CD4-positive, alpha-beta T cell treated with Interleukin-6 for 4 hours (primary cell): ENCODE measurements at regions not wholly inside any gene's neighbourhood (a gene's known extent, or its start where the extent isn't known, plus 50 kb on each side); places are given as distances from the start of the nearest gene placed in this dataset.
"Not testable (repeated sequence)": the region's sequence is repeated elsewhere in the genome, so short reads cannot be mapped to it uniquely, and the experiment has no call there.

Experiments
- DNase-seq: peaks from one replicate; pipeline ENCODE4 v3.0.0-alpha.2; 2020; ENCODE audit warnings: mixed read lengths

DNA sequence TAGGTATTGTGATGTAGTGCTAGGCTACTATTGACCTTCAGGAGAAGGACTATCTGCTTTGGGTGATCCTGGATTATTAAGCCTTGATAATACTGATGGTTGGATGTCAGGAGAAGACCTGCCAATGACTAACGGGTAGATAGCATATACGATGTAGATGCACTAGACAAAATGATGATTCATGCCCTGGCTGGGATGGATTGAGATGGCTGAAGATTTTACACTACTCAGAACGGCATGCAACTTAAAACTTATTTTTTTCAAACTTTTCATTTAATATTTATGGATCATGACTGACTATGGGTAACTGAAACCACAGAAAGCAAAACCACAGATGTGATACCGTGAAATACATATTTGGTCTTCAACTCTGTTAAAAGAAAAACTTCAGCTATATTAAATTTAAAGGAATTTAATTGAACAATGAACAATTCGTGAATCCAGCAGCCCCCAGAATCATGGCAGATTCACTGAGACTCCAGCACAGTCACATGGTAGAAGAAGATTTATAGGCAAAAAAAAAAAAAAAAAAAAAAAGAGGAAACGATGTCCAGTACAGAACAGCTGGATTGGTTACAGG lies 124.6 kb upstream of the CDK13 start:
- no peak for DNase-seq

DNA sequence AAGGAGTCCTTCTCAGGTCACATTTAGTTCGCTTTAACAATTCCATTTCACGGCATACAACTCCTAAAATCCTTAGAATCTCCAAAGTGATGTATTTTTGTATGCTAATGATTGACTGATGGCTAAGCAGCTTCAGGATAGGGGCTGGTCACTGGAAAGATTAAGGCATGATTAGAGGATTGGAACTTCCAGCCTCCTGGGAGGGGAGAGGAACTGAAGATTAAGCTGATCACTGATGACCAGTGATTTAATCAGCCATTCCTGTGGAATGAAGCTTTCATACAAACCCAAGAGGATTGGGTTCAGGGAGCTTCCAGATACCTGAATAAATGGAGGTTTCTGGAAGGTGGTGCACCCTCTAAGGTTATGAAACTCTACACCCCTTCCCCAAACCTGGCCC lies 123.9 kb upstream of the CDK13 start:
- DNase-seq, result no peak

DNA sequence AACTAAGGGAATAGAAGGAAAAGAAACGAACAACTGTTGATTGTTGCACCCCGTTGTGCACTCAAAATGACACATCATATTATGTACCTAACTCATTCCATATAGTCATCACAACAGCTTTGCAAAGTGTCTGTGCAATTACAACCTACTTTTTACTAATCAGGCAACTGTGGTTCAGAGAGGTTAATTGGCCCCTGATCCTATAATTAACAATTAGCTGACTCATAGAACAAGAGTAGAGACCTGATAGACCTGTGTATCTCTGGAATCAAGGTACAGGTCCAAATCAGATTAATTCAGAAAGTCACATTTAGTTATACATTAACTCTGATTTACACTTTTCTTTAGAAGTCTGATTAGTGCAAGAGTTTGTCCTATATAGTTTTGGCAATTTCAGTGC lies 122.5 kb upstream of the CDK13 start:
- no peak for DNase-seq

DNA sequence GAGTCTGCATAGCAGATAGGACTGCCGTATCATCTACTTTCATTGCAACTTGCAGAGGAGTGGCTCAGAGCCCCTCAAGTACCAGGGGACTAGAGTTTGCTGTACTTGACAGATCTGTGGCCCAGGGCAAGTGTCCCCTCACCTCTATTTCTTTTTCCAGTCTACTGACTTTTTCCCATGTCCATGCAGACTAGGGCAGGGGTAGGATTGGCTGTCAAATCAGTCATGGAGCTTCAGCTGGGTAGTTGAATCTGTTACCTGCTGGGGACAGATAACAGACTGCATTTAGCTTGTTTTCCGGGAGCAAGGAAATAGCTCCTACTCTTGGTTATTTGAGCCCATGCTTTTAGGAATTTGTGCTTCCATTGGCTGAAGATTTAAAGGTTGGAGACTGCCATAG lies 121.0 kb upstream of the CDK13 start:
- no peak for DNase-seq

DNA sequence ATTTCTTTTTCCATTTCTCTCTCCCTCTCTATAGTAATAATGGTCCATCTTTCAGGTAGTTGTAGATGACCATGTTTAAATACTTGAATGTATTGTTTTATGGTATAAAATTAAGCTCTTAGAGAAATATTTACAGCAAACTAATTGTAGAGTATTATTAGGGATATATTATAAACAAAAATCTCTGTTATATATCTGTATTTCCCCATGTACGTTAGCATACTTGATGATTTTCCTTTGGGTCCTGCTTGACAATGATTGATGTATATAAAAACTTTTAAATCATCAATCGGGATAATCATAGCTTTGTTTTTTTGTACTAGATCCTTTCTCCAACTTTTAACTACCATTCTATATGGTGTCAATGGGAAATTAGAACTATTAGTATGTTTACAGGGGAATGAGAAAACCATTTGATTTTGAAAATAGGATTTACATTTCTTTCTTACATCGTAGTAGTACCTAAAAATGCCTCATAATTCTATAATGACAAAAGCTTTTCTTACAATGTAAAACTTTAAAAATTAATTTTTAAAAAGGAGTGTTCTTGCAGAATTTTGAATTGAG lies 117.5 kb upstream of the CDK13 start:
- DNase-seq, result no peak

DNA sequence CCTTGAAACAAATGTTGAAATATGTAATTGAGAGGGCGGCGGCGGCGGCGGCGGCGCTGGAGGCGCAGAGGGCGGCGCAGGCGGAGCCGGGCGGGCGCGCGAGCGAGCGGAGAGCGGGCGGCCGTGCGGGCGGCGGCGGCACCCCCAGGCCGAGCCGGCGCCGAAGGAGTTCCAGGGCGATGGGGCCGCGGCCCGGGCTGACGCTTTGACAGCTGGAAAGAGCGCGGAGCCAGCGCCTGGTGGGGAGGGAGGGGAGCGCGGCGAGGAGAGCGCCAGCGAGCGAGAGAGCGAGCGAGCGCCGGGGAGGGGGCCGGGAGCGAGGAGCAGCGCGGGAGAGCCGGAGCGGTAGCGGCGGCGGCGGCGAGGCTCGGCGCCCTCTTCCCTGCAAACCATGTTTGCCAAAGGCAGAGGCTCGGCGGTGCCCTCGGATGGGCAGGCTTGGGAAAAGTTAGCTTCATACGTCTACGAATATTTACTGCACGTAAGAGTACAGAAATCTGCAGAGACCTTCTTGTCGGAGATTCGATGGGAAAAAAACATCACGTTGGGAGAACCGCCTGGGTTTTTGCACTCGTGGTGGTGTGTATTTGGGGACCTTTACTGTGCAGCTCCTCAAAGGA lies 116.8 kb upstream of the CDK13 start:
- peak; percentile 18 for DNase-seq

DNA sequence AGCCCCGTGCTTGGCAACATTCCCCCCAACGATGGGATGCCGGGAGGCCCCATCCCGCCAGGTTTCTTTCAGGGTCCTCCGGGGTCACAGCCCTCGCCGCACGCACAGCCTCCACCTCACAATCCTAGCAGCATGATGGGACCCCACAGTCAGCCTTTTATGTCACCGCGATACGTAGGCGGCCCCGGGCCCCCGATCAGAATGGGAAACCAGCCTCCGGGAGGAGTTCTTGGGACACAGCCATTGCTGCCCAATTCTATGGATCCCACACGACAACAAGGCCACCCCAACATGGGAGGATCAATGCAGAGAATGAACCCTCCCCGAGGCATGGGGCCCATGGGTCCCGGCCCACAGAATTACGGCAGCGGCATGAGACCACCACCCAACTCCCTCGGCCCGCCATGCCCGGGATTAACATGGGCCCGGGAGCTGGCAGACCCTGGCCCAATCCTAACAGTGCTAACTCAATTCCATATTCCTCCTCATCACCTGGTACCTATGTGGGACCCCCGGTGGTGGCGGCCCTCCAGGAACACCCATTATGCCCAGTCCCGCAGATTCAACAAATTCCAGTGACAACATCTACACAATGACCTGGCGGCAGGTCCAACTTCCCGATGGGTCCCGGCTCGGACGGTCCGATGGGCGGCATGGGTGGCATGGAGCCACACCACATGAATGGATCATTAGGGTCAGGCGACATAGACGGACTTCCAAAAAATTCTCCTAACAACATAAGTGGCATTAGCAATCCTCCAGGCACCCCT lies 116.0 kb upstream of the CDK13 start:
- not testable (repeated sequence) for DNase-seq

DNA sequence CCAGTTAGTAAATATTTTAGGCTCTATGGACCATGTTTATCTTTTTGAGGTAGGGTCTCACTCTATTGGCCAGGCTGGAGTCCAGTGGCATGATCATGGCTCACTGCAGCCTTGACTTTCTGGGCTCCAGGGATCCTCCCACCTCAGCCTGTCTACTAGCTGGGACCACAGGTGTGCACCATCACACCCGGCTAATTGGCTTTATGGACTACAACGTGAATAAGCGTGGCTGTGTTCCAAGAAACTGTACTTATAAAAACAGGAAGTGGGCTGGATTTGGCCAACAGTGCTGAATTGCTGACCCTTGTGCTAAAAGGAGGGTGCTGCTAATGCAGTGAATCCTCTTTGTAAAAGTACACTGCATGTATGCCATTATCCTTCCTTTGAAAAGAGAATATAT lies 111.7 kb upstream of the CDK13 start:
- no peak for DNase-seq

DNA sequence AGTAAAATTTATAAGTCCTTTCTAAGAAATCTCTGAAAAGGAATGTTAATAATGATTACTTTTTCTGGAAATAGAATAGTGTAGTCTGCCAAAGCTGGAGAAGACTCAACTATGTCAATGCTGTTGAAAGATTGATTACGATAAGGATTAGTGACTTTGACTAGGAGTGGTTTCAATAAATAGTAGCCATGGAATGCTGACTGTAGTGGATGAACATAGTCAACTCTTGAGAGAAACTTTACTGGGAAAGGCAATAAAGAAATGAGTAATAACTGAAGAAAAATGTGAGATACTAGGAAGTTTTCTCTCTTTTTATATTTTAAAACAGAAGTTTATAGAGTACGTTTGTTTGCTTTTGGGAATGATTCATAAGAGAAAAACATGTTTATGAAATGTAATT lies 105.0 kb upstream of the CDK13 start:
- DNase-seq, result no peak

DNA sequence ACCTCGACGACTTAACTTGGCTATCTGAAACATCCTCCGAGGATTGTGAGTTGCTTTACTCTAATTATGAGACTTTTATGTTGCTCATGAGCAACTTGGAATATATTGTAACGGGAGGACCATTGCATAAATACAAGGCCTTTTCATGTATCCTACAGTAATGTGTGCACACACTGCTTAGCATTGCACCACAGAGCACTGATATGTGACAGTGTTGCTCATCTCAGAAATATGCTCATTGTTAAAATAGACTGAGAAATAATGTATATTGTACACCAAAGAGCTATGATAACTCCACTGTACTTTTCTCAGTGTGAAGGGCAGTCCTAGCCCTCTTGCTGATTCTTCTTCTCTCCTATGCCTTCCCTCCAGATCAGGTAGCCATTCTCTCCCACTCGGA lies 102.8 kb upstream of the CDK13 start:
- DNase-seq, result no peak

DNA sequence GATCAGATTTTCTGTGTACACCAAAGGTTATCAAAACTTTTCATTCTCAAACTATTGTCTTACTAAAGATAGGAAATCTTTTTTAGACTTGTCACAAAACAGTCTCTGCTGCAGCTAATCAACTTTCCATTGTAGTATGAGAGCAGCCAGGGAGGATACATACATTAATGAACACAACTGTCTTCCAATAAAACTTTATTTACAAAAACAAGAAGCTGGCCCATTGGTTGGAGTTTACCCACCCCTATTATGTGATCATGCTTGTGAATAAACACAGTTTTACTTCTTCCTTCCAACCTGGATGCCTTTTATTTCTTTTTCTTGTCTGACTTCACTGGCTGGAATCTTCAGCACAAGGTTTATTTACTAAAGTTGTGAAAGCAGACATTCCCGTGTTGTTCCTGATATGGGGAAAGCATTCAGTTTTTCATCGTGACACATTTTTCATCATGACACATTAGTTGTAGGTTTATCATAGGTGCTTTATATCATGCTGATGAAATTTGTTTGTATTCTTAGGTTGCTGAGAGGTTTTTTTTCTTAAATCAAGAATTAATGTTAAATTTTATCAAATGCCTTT lies 98.5 kb upstream of the CDK13 start:
- no peak for DNase-seq

DNA sequence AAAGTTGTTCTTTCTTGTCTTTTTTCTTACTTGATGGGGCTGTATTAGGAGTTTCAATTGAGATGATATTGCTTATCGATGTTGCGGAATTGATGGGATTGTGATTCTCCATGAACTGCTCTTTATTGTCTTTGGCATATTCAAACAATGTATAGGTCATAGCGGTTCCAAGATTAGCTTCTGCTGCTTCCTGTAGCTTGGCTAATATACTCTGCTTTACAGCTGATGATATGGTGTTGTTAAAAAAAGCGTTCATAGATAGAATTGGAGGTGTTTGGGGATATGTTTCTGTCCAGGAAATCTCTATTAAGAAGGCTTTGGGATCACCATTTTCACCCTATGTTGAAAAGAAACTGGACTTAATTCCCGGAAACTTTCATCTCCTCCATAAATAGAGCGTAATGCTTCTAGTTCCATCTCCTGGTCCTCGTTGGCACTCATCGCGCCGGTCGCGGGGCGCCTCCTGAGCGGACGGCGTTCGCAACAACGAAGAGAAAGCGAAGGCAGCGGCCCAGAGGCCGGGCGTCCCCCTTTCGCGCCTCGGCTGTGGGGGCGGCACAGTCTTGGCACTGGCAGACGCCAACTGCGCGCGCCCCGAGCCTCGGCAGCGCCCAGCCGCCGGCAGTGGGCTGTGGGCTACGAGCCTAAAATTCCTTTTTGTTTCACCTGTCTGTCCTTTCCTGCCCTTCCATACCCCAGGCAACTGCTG lies 95.3 kb upstream of the CDK13 start:
- not testable (repeated sequence) for DNase-seq

DNA sequence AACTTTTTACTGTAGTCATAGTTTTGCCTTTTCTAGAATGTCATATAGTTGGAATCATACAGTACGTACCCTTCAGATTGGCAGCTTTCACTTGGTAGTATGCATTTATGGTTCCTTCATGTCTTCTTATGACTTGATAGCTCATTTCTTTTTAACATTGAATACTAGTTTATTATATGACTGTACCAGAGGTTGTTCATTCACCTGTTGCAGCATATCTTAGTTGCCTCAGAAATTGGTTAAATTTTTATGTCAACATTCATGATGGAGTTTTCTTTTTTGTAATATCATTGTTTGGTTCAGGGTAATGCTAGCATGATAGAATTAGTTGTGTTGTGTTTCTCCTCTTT lies 94.8 kb upstream of the CDK13 start:
- DNase-seq, result no peak

DNA sequence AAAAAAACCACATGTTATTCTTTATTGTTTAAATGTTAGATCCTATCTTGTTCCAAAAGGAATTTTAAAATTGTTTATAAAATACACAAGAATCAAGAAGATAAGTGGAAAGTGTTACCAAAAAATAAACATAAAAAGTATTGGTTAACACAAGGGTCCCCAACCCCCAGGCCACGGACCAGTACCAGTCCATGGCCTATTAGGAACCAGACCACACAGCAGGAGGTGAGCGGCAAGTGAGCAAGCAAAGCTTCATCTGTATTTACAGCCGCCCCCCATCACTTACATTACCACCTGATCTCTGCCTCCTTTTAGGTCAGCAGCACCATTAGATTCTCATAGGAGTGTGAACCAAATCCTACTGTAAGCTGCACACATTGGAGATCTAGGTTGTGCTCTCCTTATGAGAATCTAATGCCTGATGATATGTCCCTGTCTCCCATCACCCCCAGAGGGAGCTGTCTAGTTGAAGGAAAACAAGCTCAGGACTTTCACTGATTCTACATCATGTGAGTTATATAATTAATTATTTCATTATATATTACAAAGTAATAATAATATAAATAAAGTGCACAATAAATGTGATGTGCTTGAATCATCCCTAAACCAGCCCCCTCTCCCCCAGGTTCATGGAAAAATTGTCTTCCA lies 86.3 kb upstream of the CDK13 start:
- DNase-seq, result not testable (repeated sequence)

DNA sequence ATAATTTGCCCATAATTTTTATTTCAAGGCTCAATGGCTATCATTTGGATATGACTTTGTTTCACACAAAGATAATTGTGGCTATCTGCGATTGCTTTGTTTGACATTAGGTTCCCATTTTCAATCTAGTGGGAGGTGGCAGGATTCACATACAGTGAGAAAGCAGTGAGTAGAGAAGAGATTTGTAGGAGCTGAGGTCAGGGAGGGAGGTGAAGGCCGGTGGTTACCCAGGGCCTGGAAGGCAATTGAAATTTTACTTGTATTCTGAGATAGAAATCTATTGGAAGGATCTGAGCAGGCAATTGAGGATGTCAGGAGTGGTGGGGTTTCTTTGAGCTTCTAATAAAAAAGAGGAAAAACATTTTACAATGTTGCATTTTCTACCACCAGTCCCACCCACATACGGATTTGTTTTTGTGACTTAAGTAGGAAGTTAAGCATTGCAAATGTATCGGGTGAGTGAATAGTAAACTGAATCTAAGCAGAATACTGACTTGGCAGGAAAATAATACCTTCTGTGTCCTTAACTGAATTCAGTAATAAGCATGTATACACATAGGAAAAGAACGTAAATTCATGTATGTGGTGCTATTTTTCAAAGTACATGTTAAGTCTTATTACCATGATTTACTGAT lies 80.1 kb upstream of the CDK13 start:
- not testable (repeated sequence) for DNase-seq

DNA sequence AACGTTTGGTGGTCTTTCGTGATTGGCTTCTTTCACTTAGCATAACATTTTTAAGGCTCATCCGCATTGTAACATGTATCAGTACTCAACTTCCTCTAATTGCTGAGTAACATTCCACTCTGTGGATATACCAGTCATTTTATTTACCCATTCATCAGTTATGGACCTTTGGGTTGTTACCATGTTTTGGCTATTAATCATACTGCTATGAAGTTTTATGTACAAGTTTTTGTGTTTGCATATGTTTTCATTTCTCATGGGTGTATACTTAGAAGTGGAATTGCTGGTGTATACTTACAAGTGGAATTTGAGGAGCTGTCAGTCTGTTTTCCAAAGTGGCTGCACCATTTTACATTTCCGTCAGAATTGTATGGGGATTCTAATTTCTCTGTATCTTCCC lies 78.4 kb upstream of the CDK13 start:
- DNase-seq, result not testable (repeated sequence)

DNA sequence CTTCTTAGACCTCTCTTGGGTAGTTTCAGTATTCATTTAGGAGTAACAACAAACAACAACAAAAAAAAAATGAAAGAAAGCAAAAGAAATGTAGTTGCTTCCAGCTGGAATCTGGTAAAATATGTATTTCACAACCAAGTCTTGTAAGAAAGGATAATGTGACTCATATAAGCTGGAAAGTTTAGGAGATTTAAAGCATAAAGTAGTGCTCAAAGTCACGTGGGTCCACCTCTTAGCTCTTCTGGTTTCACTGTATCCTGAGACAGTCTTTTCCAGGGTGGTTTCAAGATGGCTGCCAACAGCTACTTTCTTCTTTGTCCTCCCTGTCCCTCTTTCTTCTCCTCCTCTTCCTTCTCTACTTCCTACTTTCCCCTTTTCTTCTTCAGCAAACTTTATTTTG lies 69.5 kb upstream of the CDK13 start:
- DNase-seq, result no peak

DNA sequence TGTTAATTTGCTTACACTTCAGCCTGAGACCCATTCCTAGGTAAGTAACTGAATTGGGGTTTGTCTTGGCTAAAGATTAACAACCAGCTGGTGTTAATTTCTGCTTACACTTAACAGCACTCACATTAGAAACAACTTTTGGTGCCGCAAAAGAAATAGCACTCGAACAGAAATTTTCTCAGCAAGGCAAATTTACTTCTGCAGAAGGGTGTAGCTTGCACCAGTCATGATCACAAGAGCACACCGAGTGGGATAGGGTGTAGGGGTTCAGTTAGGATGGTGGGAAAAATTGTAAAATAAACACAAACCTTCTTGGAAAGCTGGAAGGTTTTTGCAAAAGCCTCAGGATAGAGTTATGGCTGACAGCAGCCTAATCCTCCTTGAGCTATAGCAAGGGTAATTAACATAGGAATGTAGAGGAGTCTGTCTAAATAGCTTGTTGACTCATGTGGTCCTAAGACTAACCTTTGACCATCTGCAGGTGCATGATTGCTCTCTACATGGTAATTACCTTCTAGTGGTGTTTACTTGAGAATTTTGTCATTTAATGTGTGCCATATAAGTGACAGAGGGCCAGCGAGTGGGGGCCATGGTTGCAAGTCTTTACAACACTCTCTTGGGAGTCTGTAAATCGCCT lies 67.8 kb upstream of the CDK13 start:
- no peak for DNase-seq

DNA sequence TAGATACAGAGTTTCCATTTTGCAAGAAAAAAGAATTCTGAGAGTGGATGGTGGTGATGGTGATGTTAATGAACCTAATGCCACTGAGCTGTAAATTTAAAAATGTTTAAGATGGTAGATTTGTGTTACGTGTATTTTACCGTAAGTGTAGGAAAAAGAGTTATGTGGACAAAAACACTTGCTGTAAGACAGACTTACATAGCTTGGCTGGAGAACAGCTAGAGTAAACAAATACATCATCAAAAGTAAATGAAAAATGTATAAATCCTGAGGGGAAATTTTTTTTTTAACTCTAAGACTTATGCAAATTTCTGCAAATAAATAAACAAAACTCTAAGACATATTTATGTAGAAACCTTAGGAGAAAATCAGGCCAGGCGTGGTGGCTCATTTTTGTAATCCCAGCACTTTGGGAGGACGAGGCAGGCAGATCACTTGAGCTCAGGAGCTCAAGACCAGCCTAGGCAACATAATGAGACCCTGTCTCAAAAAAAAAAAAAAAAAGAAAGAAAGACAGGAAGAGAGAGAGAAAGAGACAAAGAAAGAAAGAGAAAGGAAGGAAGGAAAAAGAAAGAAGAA lies 66.2 kb upstream of the CDK13 start:
- DNase-seq, result no peak

DNA sequence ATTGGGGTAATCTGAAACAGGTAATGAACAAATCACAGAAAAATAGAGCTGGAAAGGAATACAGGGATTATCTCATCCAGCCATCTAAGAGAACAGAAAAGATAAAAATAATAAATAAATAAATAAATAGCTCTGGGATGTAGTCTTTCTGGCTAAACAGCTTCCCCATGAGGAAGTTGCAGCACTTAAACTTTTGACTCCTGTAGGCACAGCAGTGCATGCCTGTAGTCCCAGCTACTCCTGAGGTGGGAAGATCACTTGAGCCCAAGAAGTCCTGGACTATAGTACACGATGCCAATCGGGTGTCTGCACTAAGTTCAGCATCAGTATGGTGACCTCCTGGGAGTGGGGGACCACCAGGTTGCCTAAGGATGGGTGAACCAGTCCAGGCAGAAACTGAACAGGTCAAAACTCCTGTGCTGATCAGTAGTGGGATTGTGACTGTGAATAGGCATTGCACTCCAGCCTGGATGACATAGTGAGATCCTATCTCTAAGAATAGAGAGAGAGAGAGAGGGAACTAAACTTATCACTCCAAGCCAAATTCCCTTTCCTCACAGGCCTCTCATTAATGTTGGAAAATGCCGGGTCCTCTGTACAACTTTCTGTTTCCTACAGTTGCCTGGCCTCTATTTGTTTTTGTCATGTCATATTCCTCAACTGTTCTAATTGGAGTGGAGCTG lies 61.7 kb upstream of the CDK13 start:
- no peak for DNase-seq

DNA sequence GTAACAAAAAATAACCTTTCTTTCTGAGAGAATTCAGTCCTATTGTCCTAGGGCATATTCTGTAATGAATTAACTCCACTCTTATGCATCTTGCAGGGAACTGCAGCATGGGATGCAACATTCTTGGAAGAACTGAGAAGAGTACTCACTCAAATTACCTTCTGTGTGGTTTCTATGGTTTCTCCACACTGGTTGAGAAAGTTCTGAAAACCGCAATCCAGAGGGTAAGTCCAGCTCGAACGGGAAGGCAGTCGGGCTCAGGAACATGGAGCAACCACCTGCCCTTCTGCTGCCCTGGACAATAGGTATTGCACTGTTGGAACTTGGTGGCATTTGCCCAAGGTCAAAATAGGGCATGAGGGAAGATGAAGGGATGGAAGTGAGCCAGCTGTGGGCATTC lies 59.6 kb upstream of the CDK13 start:
- no peak for DNase-seq
